ENCODE measurements at regions not wholly inside any gene's neighbourhood (a gene's known extent, or its start where the extent isn't known, plus 50 kb on each side); places are given as distances from the start of the nearest gene placed in this dataset.
"Not testable (repeated sequence)": the region's sequence is repeated elsewhere in the genome, so short reads cannot be mapped to it uniquely, and the experiment has no call there.

- DNase-seq (ENCODE audit: low spot score), result not testable (repeated sequence)
Measured at GRCh38 chr20:26373066-26373465, 676.4 kb upstream of the ZNF337 start.

DNA sequence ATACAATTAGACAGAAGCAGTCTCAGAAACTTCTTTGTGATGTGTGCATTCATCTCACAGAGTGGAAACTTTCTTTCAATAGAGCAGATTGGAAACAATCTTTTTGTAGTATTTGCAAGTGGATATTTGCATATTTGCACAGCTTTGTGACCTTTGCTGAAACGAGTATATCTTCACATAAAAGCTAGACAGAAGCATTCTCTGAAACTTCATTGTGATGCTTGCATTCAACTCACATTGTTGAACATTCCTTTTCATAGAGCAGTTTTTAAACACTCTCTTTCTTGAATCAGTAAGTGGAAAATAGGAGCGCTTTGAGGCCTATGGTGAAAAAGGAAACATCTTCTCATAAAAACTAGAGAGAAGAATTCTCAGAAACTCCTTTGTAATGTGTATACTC, 657.9 kb upstream of the ZNF337 start:
- no peak for DNase-seq (ENCODE audit: low spot score)

GRCh38 chr20:26347396-26347795, 650.7 kb upstream of the ZNF337 start:
- DNase-seq (ENCODE audit: low spot score), result no peak

DNA sequence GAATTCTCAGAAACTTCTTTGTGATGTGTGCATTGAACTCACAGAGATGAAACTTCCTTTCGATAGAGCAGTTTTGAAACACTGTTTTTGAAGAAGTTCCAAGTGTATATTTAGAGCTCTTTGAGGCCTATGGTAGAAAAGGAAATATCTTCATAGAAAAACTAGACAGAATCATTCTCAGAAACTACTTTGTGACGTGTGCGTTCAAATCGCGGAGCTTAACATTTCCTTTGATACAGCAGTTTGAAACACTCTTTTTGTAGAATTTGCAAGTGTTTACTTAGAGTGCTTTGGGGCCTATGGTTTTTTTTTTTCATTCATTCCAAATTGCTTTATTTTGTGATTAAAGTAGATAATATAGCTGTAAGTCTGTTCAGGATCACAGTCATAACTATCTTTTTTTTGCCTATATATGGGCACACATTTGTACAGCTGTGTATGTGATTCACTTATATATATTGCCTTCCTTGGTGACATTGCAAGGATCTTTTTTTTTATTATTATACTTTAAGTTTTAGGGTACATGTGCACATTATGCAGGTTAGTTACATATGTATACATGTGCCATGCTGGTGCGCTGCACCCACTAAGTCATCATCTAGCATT, 643.9 kb upstream of the ZNF337 start:
- not testable (repeated sequence) for DNase-seq (ENCODE audit: low spot score)

DNA sequence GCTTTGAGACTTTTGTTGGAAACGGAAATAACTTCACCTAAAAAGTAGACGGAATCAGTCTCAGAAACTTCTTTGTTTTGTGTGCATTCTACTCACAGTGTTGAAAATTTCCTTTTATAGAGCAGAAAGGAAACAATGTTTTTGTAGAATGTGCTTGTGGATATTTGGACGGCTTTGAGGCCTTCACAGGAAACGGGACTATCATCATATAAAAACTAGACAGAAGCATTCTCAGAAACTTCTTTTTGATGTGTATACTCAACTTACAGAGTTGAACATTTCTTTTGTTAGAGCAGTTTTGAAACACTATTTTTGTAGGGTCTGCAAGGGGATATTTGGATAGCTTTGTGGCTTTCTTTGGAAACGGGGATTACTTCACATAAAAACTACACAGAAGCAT, 627.5 kb upstream of the ZNF337 start:
- no peak for DNase-seq (ENCODE audit: low spot score)

DNA sequence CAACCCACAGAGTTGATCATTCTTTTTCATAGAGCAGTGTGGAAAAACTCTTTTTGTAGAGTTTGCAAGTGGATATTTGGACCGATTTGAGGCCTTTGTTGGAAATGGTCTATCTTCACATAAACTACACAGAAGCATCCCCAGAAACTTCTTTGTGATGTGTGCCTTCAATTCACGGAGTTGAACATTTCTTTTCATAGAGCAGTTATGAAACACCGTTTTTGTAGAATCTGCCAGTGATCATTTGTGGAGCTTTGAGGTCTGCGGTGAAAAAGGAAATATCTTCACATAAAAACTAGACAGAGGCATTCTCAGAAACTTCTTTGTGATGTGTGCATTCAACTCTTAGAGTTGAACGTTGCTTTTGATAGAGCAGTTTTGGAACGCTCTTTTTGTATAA, 618.4 kb upstream of the ZNF337 start:
- no peak for DNase-seq (ENCODE audit: low spot score)

- not testable (repeated sequence) for DNase-seq (ENCODE audit: low spot score)
Measured at GRCh38 chr20:26309720-26310119, 613.1 kb upstream of the ZNF337 start.

DNA sequence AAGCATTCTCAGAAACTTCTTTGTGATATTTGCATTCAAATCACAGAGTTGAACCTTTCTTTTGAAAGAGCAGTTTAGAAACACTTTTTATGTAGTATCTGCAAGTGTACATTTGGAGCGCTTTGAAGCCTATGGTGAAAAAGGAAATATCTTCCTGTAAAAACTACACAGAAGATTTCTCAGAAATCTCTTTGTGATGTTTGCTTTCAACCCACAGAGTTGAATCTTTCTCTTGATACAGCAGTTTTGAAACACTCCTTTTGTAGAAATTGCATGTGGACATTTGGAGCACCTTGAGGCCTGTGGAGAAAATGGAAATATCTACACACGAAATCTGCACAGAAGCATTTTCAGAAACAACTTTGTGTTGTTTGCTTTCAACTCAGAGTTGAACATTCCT, 612.3 kb upstream of the ZNF337 start:
- no peak for DNase-seq (ENCODE audit: low spot score)

DNA sequence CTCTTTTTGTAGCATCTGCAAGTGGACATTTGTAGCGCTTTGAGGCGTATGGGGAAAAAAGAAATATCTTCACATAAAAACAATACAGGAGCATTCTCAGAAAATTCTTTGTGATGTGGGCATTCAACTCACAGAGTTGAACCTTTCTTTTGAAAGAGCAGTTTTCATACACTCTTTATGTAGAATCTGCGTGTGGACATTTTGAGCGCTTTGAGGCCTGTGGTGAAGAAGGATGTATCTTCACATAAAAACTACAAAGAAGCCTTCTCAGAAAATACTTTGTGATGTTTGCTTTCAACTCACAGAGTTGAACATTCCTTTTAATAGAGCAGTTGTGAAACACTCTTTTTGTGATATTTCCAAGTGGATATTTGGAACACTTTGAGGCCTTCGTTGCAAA, 598.4 kb upstream of the ZNF337 start:
- DNase-seq (ENCODE audit: low spot score), result no peak

DNA sequence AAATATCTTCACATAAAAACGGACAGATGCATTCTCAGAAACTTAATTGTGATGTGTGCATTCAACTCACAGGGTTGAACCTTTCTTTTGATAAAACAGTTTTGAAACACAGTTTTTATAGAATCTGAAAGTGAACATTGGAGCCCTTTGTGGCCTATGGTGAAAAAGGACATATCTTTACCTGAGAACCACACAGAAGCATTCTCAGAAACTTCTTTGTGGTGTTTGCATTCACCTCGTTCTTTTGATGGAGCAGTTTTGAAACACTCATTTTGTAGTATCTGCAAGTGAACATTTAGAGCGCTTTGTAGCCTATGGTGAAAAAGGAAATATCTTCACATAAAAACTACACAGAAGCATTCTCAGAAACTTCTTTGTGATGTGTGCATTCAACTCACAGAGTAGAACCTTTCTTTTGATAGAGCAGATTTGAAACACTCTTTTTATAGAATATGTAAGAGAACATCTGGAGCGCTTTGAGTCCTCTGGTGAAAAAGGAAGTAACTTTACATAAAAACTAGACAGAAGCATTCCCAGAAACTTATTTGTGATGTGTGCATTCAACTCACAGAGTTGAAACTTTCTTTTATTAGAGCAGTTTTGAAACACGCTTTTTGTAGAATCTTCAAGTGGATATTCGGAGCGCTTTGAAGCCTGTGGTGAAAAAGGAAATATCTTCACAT, 591.9 kb upstream of the ZNF337 start:
- not testable (repeated sequence) for DNase-seq (ENCODE audit: low spot score)

GRCh38 chr20:26279238-26279637, 582.6 kb upstream of the ZNF337 start:
- DNase-seq (ENCODE audit: low spot score), result no peak

DNA sequence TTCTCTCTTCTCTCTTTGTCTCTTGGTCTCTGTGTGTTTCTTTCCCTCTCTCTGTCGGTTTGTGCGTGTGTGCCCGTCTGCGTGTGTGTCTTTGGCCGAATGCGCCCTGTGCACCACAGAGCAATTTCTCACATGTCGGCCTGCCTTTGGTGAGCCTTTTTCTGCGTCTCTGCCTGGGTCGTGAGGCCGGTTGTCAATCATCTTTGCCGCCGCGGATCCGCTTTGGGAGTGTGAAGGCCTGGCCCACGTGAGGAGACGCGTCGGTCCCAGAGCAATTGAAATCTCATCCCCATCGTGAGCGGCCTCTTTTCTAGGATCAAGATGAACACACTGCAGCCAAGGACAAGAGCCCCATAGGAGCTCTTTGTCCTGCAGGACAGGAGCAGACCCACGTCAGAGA, 580.7 kb upstream of the ZNF337 start:
- DNase-seq (ENCODE audit: low spot score), result no peak

- DNase-seq (ENCODE audit: low spot score), result no peak
Measured at GRCh38 chr20:26276554-26277210, 580.0 kb upstream of the ZNF337 start.

GRCh38 chr20:26268762-26269161, 572.1 kb upstream of the ZNF337 start:
- not testable (repeated sequence) for DNase-seq (ENCODE audit: low spot score)

DNA sequence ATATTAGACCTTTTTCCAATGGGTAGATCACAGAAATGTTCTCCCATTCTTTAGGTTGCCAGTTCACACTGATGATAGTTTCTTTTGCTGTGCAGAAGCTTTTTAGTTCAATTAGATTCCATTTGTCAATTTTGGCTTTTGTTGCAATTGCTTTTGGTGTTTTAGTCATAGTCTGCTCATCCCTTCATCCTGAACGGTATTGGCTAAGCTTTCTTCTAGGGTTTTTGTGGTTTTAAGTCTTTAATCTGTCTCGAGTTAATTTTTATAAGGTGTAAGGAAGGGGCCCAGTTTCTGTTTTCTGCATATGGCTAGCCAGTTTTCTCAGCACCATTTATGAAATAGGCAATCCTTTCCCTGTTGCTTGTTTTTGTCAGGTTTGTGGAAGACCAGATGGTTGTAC, 564.3 kb upstream of the ZNF337 start:
- DNase-seq (ENCODE audit: low spot score), result not testable (repeated sequence)

- DNase-seq (ENCODE audit: low spot score), result not testable (repeated sequence)
Measured at GRCh38 chr20:26252311-26252975, 555.8 kb upstream of the ZNF337 start.

DNA sequence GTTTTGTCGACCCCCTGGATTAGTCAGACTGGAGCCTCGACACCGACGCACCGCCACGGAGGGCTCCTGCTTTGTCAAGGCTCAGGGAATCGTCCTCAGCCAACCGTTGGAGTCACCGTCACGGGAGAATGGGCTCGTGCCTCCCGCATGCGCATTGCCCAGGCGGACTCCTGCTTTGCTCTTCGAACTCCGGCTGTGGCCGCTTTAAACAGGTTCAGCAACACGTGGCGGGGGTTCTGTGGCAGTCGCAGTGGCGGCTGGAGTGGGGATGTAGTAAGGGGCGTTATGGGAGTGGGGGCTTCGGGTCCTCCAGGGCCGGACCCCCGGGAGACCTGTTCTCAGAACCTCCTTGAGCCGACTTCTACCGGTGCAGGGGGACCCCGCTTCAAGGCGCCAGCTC, 554.7 kb upstream of the ZNF337 start:
- not testable (repeated sequence) for DNase-seq (ENCODE audit: low spot score)

GRCh38 chr20:26250249-26251114, 553.8 kb upstream of the ZNF337 start:
- not testable (repeated sequence) for DNase-seq (ENCODE audit: low spot score)

- no peak for DNase-seq (ENCODE audit: low spot score)
Measured at GRCh38 chr20:26243731-26244130, 547.1 kb upstream of the ZNF337 start.

DNA sequence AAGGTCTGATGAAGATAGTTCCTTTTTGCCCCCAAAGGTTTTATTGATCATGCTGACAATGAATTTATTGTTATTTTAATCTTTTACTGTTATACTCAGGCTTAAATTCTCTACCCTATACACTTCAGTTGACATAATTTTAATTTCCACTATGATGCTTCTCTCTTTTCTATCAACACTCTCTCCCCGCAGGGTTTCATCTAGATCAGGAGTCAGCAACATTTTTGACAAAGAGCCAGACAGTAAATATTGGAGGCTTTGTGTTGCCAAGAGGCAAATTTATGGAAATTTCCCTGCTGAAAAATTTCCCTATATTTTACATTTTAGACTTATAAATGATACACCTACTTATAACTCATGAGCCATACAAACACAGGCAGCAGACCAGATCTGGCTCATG, 524.0 kb upstream of the ZNF337 start:
- not testable (repeated sequence) for DNase-seq (ENCODE audit: low spot score)

DNA sequence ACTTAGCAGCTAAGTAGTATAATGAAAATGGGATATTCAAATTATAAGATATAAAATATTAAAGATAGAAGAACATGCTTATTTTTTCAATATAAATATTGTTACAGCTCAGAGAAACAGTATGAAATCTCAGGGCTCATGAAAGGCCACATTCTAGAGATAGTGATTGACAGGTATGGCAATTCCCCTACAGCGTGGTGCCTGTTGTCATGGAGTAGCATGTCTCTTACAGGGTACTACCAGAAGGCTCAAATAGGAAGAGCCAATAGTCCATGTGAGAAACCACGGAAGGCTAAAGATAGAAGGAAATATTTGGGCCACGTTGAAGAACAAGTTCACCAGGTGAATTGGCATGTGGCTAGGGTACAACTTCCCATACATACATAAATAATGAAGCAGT, 522.9 kb upstream of the ZNF337 start:
- DNase-seq (ENCODE audit: low spot score), result not testable (repeated sequence)

DNA sequence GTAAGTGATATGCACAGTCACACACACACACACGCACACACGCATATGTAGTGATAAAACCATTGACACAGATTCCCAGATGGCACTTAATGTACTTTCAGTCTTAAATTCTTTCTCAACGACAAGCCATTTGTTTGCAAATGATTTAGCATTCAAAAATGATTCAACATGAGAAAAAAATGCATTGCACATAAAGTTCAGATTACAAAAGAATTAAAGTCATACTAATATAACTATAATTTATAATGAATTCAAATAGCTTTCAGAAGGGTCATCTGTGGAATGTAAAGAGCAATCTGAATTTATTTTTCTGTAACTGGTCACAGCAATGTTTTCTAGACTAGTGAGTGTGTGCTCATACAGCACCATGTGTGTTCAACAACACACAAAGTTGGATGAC, 521.6 kb upstream of the ZNF337 start:
- DNase-seq (ENCODE audit: low spot score), result no peak

All from putamen (tissue), 1 donor.